HUES64 (cell line): ENCODE measurements at regions not wholly inside any gene's neighbourhood (a gene's known extent, or its start where the extent isn't known, plus 50 kb on each side); places are given as distances from the start of the nearest gene placed in this dataset.

Source experiments
- H3K27ac ChIP-seq: 2 replicates; pipeline ENCODE4 v1.7.0; 2013; ENCODE audit warnings: low read depth, low read length, inconsistent platforms
- H3K27me3 ChIP-seq: 2 replicates; pipeline ENCODE4 v1.6.1; 2013; ENCODE audit warnings: mild to moderate bottlenecking, low read length; ENCODE audit not compliant: insufficient read depth
- H3K36me3 ChIP-seq: 2 replicates; pipeline ENCODE4 v1.6.1; 2013; ENCODE audit warnings: mild to moderate bottlenecking, low read length; ENCODE audit not compliant: insufficient read depth
- H3K4me1 ChIP-seq: 2 replicates; pipeline ENCODE4 v1.6.1; 2013; ENCODE audit warnings: mild to moderate bottlenecking, low read length, moderate library complexity; ENCODE audit not compliant: insufficient read depth
- H3K4me3 ChIP-seq: 2 replicates; pipeline ENCODE4 v1.5.1; 2013; ENCODE audit warnings: mild to moderate bottlenecking, low read length, moderate library complexity
- H3K9ac ChIP-seq: 2 replicates; pipeline ENCODE4 v1.6.1; 2013; ENCODE audit warnings: mild to moderate bottlenecking, low read depth, low read length
- H3K9me3 ChIP-seq: 2 replicates; pipeline ENCODE4 v1.6.1; 2013; ENCODE audit warnings: low read depth, low read length; ENCODE audit not compliant: insufficient read depth
- WGBS: fragments of 150-250, 120-280 bp; methylation state at CpG from one replicate; pipeline ENCODE4 v1.1.7; 2013; ENCODE audit warnings: missing lambda C conversion rate; 5-methylcytosine and 5-hydroxymethylcytosine counted together

DNA sequence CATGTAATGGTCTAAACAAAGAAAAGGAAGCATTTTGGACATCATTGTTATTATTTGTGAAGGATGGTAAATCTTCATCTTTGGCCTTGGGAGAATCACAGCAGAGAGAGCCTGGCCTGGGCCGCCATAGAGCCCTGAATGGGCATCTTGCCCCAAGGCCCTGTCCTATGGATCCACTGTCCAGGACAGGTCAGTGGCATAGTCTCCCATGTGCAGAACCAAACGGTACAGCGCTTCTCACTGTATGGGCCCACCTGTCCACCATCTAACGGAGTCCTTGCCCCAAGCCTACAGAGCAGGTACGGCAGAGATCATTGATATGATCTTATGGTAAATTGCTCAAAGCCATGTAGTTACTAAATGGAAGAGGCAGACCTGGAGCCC, 185.7 kb downstream of the FOXD2 start:
- Histone ChIP-seq H3K4me1 (no peaks in the 10 kb centered on the region), H3K4me3 (no peak overlapping the region), H3K9ac (no peak overlapping the region), H3K27me3 (peaks cover 3% of the 10 kb centered on the region; the same call in 1 of the 2 replicates), H3K9me3 (no peaks in the 10 kb centered on the region), H3K27ac (no peak overlapping the region), H3K36me3 (no peaks in the 10 kb centered on the region)
- WGBS: 93% methylated on average over 5 of the region's 5 CpGs

DNA sequence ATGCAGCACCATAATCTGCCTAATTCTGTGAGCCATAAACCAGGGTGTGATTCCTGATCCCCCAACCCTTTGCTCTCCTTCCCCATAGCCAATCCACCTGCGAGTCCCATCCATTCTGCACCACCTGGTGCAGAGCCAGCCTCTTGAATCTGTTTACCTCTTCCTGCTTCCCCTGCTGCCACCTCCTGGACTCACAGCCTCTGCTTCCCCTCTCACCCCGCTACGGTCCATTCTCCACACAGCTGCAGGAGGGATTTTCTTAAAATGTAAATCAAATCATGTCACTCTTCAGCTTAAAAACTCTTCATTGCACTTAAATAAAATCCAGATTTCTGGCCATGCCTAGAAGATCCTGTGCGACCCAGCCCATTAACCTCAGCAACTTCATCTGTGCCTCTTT, 186.7 kb downstream of the FOXD2 start:
- Histone ChIP-seq H3K4me1 (no peaks in the 10 kb centered on the region), H3K27me3 (peaks cover 3% of the 10 kb centered on the region; the same call in 1 of the 2 replicates)
- WGBS: 50% methylated on average over 4 of the region's 4 CpGs

DNA sequence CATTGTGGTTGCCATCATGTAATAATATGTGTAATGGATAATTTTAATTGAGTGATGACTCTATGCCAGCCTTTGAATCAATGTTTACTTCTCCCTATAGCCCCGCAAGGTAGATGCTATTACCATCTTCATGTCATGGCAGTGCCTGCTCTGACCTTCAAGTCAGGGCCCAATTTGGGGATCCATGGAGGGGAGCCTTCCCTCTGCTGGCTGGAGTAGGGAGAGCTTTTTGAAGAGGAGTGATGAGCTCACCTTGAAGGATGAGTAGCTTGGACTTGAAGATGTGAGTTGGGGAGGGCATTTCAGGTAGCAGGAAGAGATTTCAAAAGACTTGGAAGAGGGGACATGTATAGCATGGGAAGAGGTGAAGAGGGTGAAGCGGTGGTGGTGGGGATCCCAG, 189.2 kb downstream of the FOXD2 start:
- 92% methylated on average over 2 of the region's 2 CpGs for WGBS
- Histone ChIP-seq H3K4me1 (no peaks in the 10 kb centered on the region), H3K9ac (no peak overlapping the region), H3K4me3 (no peak overlapping the region), H3K9me3 (no peaks in the 10 kb centered on the region), H3K36me3 (no peaks in the 10 kb centered on the region), H3K27me3 (peaks cover 3% of the 10 kb centered on the region; the same call in 1 of the 2 replicates), H3K27ac (no peak overlapping the region)

More for the DNA sequence above, 186.7 kb downstream of the FOXD2 start:
- Histone ChIP-seq H3K9ac (no peak overlapping the region), H3K27ac (no peak overlapping the region), H3K36me3 (no peaks in the 10 kb centered on the region), H3K4me3 (no peak overlapping the region), H3K9me3 (no peaks in the 10 kb centered on the region)

DNA sequence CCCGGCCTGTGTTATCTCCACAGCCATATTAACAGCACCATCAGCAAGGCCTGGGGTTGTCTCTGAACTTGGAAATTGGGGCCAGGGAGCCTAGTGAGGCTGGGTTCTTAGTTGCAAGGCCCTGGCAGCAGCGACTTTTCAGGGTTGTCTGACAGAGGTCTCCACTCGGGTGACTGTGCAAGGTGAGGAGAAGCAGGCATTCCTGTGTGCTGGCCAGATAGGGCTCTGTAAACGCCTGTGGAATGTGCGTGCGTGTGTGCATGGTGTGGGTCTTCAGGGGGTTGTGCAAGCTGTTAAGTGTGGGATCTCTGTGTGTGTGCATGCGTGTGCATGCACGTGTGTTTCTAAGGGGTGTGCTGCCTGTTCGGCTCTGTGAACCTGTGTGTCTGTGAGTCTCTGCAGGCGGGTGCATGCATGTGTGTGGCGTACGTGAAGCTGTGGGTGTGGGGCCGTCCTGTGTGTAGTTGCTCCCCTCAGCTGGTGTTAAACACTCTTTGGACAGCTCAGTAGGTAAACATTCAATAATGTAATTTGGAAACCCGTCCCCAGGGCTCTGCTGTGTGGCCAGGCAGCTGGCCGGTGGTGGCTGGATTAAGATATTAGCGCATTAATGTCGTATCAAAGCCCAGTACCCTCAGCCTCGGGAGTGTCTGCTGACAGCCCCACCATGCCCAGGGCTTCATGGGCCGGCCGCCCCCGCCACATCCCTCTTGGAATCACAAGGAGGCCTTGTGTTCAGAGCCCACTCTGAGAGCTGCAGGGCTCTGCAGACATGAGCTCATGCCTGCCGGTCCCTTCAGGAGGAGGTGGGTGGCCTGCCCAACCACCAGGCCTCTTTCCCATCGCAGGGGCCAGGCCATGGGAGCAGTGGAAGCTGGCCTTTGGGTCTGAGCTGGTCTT, 189.9 kb downstream of the FOXD2 start:
- Histone ChIP-seq H3K9ac (no peak overlapping the region), H3K4me1 (no peaks in the 10 kb centered on the region), H3K36me3 (no peaks in the 10 kb centered on the region), H3K27ac (no peak overlapping the region), H3K9me3 (no peaks in the 10 kb centered on the region), H3K27me3 (peaks cover 3% of the 10 kb centered on the region; the same call in 1 of the 2 replicates), H3K4me3 (no peak overlapping the region)
- 89% methylated on average over 23 of the region's 23 CpGs for WGBS

DNA sequence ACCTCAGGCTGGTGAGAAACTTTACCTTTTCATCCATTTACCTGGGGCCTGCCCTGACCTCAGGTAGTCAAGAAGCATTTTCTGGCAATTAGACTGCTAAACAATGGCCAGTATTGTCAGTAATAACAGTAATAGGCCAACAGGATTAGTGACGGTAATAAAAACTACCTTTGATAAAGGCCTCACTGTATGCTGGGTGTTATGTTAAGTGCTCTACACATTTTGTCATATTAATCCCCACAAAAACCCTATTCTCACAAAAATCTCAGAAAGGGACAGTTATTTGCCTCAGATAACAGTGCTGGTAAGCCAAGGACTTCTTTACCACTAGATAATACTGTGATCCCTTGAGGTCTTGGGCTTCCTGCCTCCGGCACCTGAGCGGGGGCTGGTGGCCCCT, 191.4 kb downstream of the FOXD2 start:
- H3K9ac ChIP-seq: no peak overlapping the region
- H3K4me1 ChIP-seq: no peaks in the 10 kb centered on the region
- WGBS: 98% methylated on average over 2 of the region's 3 CpGs
- H3K9me3 ChIP-seq: no peaks in the 10 kb centered on the region
- no peak overlapping the region for H3K27ac ChIP-seq
- H3K27me3 ChIP-seq: peaks cover 7% of the 10 kb centered on the region
- no peaks in the 10 kb centered on the region for H3K36me3 ChIP-seq
- H3K4me3 ChIP-seq: no peak overlapping the region

DNA sequence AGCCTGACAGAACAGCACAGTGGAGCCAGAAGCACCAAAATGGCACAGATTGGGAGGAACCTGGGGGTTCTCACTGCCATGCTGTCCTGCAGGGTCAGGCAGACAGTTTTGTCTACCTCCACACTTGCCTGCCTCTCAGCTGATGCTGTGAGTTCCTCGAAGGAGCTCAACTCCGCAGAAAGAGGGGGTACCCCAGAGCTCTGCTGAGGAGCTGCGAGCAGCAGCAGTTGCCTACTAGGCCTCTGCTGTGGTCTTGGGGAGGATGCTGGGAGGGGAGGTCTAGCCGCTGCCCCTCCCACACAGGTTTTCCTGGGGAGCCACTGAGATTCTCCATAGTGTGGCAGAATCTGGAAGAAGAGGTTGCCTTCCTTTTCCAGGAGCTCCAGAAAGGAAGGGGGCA, 192.5 kb downstream of the FOXD2 start:
- Histone ChIP-seq H3K36me3 (no peaks in the 10 kb centered on the region), H3K27me3 (peaks cover 4% of the 10 kb centered on the region), H3K4me3 (no peak overlapping the region), H3K9me3 (no peaks in the 10 kb centered on the region), H3K4me1 (no peaks in the 10 kb centered on the region), H3K27ac (no peak overlapping the region), H3K9ac (no peak overlapping the region)
- WGBS: 94% methylated on average over 4 of the region's 4 CpGs

DNA sequence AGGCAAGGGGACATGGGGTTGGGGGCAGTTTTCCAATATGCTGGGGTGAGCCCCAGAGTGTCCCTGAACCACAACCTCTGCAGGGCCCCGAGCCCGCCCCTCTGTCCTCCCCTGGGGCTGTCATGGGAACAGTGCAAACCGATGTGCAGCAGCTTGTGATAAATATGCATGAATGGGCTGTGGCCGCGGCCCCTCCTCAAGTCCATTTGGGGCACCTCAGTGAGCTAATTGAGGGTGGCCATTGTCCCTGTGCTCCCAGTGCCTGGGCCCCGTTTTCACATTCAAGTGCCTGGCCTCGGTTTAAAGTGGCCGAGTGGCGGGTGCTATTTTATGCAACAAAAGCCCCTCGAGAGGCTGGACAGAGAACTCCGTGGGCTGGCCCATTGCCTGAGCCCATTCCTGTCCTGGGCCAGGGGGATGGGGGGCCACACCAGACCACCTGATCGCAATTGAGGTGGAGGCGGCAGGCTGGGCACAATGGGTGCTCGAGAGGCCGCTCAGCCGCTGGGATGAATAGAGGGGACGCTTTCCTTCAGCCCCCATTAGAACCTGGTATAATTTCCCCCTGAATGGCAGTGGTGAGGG, 193.7 kb downstream of the FOXD2 start:
- H3K9ac ChIP-seq: no peak overlapping the region
- H3K27me3 ChIP-seq: peaks cover 4% of the 10 kb centered on the region
- no peak overlapping the region for H3K4me3 ChIP-seq
- H3K27ac ChIP-seq: no peak overlapping the region
- no peaks in the 10 kb centered on the region for H3K9me3 ChIP-seq
- H3K36me3 ChIP-seq: no peaks in the 10 kb centered on the region
- WGBS: 89% methylated on average over 17 of the region's 17 CpGs
- H3K4me1 ChIP-seq: no peaks in the 10 kb centered on the region

DNA sequence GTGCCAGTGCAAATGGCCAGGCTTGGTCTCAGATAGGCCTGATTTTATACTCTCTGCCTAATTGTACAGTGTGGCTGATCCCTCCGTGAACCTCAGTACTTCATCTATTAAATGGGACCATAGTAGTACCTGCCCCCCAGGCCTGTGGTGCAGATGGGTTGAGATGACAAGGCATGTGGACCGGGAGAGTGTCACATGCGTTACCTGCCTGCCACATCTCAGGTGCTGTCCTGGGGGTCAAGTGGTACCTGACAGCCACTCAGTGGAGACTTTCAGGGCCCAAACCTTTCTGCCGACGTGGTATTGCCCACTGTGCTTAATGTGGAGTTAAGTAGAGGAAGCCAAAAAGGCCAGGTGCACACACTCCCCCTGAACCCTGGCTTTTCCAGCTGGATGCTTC, 197.3 kb downstream of the FOXD2 start:
- WGBS: 93% methylated on average over 5 of the region's 5 CpGs
- no peaks in the 10 kb centered on the region for H3K4me1 ChIP-seq

DNA sequence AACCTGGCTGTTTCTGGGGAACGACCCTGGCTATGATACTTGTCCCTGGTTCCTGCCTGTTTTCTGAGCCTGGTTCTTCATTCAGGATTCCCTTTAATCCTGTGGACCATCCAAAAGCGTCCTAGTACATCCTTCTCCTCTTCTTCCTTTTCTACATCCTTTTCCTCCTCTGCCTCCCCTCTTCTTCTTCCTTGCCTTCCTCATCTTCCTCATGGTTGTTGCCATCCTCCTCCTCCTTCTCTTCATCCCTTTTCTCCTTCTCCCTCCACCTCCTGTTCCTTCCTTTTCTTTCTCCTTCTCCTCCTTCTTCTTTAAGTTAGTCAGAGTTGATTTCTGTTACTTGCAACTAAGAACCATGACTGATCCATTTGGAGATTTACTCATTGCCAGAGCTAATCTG, 197.8 kb downstream of the FOXD2 start:
- no peak overlapping the region for H3K4me3 ChIP-seq
- H3K27me3 ChIP-seq: peaks cover 4% of the 10 kb centered on the region
- H3K9me3 ChIP-seq: no peaks in the 10 kb centered on the region
- no peaks in the 10 kb centered on the region for H3K4me1 ChIP-seq
- WGBS: 87% methylated on average over 2 of the region's 2 CpGs
- H3K27ac ChIP-seq: no peak overlapping the region
- H3K36me3 ChIP-seq: no peaks in the 10 kb centered on the region
- no peak overlapping the region for H3K9ac ChIP-seq

More for the DNA sequence above, 197.3 kb downstream of the FOXD2 start:
- H3K4me3 ChIP-seq: no peak overlapping the region
- no peak overlapping the region for H3K27ac ChIP-seq
- no peaks in the 10 kb centered on the region for H3K36me3 ChIP-seq
- H3K9me3 ChIP-seq: no peaks in the 10 kb centered on the region
- H3K27me3 ChIP-seq: peaks cover 4% of the 10 kb centered on the region
- no peak overlapping the region for H3K9ac ChIP-seq

DNA sequence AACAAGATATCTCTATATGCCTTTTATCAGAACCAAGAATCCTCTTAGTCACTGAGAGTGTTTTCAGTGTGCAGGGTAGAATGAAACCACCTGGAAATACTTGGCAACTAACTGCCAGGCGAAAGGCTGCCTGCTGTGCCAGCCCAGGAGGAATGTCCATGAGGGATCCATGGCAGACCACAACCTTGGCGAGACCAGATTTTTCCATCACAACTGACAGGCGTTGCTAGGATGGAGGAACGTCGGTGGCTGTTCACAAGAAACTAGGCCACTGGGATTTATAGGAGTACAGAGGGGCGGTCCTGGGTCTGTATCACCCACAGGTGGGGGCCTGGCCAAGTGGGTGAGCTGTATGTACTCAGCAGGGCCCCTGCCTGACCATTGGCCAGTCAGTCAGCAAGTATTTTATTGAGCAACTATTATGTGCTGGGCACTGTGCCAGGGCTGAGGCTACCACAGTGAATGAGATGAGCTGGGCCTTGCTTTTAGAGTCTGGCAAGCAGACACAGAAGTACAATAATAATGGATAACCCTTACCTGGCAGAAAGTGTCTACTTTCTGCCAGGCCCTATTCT, 199.4 kb downstream of the FOXD2 start:
- Histone ChIP-seq H3K9me3 (no peaks in the 10 kb centered on the region), H3K4me1 (no peaks in the 10 kb centered on the region), H3K4me3 (no peak overlapping the region), H3K27me3 (peaks cover 4% of the 10 kb centered on the region), H3K27ac (no peak overlapping the region), H3K9ac (no peak overlapping the region), H3K36me3 (no peaks in the 10 kb centered on the region)
- WGBS: 92% methylated on average over 6 of the region's 6 CpGs

DNA sequence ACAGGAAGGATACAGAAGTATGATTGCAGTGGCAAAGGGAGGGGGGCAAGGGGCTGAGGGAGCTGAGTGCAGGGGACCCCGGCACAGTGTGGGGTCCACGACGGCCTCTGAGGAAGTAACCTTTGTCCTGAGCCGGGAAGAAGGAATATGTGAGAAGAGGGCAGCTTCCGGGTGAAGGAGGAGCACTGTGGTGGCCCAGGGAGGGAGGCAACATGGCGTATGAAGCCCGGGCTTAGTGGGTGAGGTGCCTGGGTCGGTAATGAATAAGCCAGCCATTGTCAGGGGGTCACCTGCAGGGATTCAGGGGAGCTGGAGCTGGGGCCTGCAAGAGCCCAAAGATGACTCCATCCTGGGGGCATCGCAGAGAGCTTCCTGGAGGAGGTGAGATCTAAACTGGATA, 200.4 kb downstream of the FOXD2 start:
- Histone ChIP-seq H3K4me3 (no peak overlapping the region), H3K36me3 (no peaks in the 10 kb centered on the region), H3K27me3 (peaks cover 2% of the 10 kb centered on the region; the same call in 1 of the 2 replicates), H3K9ac (no peak overlapping the region), H3K4me1 (no peaks in the 10 kb centered on the region), H3K9me3 (no peaks in the 10 kb centered on the region), H3K27ac (no peak overlapping the region)
- WGBS: 90% methylated on average over 9 of the region's 9 CpGs
